GM19193 (cell line): ENCODE measurements at regions not wholly inside any gene's neighbourhood (a gene's known extent, or its start where the extent isn't known, plus 50 kb on each side); places are given as distances from the start of the nearest gene placed in this dataset.

Source experiments
- POLR2A ChIP-seq: IDR thresholded peaks from 4 replicates; pipeline ENCODE4 v1.6.1; 2011; ENCODE audit not compliant: insufficient read depth, insufficient read length; ENCODE audit errors: extremely low read depth

- TF ChIP-seq POLR2A, result no peak
These were observed 794.7 kb downstream of the EFNB2 start for GRCh38 chr13:105740739-105741138.

- TF ChIP-seq POLR2A, result no peak
These were observed 797.8 kb downstream of the EFNB2 start for GRCh38 chr13:105737688-105738087.

GRCh38 chr13:105735281-105735680 lies 800.2 kb downstream of the EFNB2 start:
- TF ChIP-seq POLR2A, result no peak

GRCh38 chr13:105732806-105733529 lies 802.5 kb downstream of the EFNB2 start:
- no peak for TF ChIP-seq POLR2A

- no peak for TF ChIP-seq POLR2A
These were observed 809.6 kb downstream of the EFNB2 start for GRCh38 chr13:105725887-105726286.

GRCh38 chr13:105721016-105721415 lies 814.4 kb downstream of the EFNB2 start:
- TF ChIP-seq POLR2A, result no peak

GRCh38 chr13:105719859-105720258 lies 815.6 kb downstream of the EFNB2 start:
- TF ChIP-seq POLR2A, result no peak

GRCh38 chr13:105709181-105709580 lies 826.3 kb downstream of the EFNB2 start:
- TF ChIP-seq POLR2A, result no peak

GRCh38 chr13:105703843-105704242 lies 831.6 kb downstream of the EFNB2 start:
- TF ChIP-seq POLR2A, result no peak

- no peak for TF ChIP-seq POLR2A
These were observed 833.0 kb downstream of the EFNB2 start for GRCh38 chr13:105702441-105702840.

- no peak for TF ChIP-seq POLR2A
These were observed 842.7 kb downstream of the EFNB2 start for GRCh38 chr13:105692769-105693168.

- TF ChIP-seq POLR2A, result no peak
These were observed 851.2 kb downstream of the EFNB2 start for GRCh38 chr13:105684216-105684615.

GRCh38 chr13:105679838-105680237 lies 855.6 kb downstream of the EFNB2 start:
- no peak for TF ChIP-seq POLR2A

- TF ChIP-seq POLR2A, result no peak
These were observed 857.4 kb downstream of the EFNB2 start for GRCh38 chr13:105678072-105678471.

- TF ChIP-seq POLR2A, result no peak
These were observed 862.6 kb downstream of the EFNB2 start for GRCh38 chr13:105672881-105673280.

GRCh38 chr13:105670179-105670990 lies 865.1 kb downstream of the EFNB2 start:
- TF ChIP-seq POLR2A, result no peak
